K562 (cell line): ENCODE measurements at regions not wholly inside any gene's neighbourhood (a gene's known extent, or its start where the extent isn't known, plus 50 kb on each side); places are given as distances from the start of the nearest gene placed in this dataset.

ENCODE experiments used
- ATAC-seq: fragments of 200-7000 bp; cut with Tn5 transposase; 3 replicates; pipeline ENCODE4 v1.9.1; 2020; ENCODE audit warnings: moderate library complexity
- BruUV-seq: library from RNA; stranded (reverse); fragments of 400-500 nt; replicated peaks from 2 replicates; lab custom pipeline; 2021; lab: Mats Ljungman, UMichigan
- CTCF ChIA-PET: fragments of 300-600 bp; formaldehyde crosslinking; extraction: SDS; loops from one replicate; lab custom pipeline; 2021; ENCODE audit warnings: low intra/inter-chr PET ratio; lab: Yijun Ruan, JAX
- POLR2A ChIA-PET: fragments of 300-600, 350-650 bp; sonication (Branson Sonifier 250); formaldehyde crosslinking; extraction: SDS; loops from one replicate; lab custom pipeline; 2021; ENCODE audit warnings: antibody characterized with exemption, inconsistent platforms; lab: Yijun Ruan, JAX
- DNase-seq, 4 experiments: peaks; one replicate each; pipeline versions ENCODE4 v3.0.0 to v3.0.0-alpha.2; 2011 to 2018; ENCODE audit warnings: low spot score in 3 of 4, mixed read lengths in 3 of 4; ENCODE audit errors: extremely low read depth in 1 of 4
- FAIRE-seq: peaks from 2 replicates; lab custom pipeline; 2011; peaks lifted over from hg19 to GRCh38; lab: Jason Lieb, UNC
- H2AFZ ChIP-seq: 2 replicates; pipeline ENCODE4 v1.6.0; 2011; ENCODE audit warnings: low read depth, low read length, control low read depth, inconsistent platforms
- H3K27ac ChIP-seq: fragments of 200-600 bp; 3 replicates; pipeline ENCODE4 v1.8.0; 2011; ENCODE audit warnings: low read depth, mild to moderate bottlenecking, control low read depth, inconsistent platforms, low read length, moderate library complexity, mixed read lengths; ENCODE audit errors: extremely low read depth
- H3K27me3 ChIP-seq, 2 experiments: fragments of 300-600 bp in 1 of 2; 2 replicates in 1 of 2; 3 replicates in 1 of 2; pipeline versions ENCODE4 v1.6.0 to v1.8.0; 2011; ENCODE audit warnings: inconsistent platforms in 2 of 2, low read length in 2 of 2, mild to moderate bottlenecking in 1 of 2, mixed read lengths in 1 of 2, moderate library complexity in 1 of 2; ENCODE audit not compliant: control insufficient read depth in 2 of 2, insufficient read depth in 2 of 2
- H3K36me3 ChIP-seq: fragments of 300-600 bp; 3 replicates; pipeline ENCODE4 v1.8.0; 2011; ENCODE audit warnings: mild to moderate bottlenecking, low read length, inconsistent platforms; ENCODE audit not compliant: control insufficient read depth, insufficient read depth
- H3K4me1 ChIP-seq, 2 experiments: fragments of 200-600 bp in 1 of 2; replicated peaks in 1 of 2; 2 replicates in 1 of 2; 3 replicates in 1 of 2; pipeline versions ENCODE4 v1.5.1 to v1.8.0; 2011; ENCODE audit warnings: inconsistent platforms in 2 of 2, low read length in 2 of 2, mild to moderate bottlenecking in 1 of 2, mixed read lengths in 1 of 2, moderate library complexity in 1 of 2; ENCODE audit not compliant: control insufficient read depth in 2 of 2, insufficient read depth in 2 of 2
- H3K4me2 ChIP-seq: 2 replicates; pipeline ENCODE4 v1.6.1; 2011; ENCODE audit warnings: low read length, control low read depth, inconsistent platforms, mixed read lengths; ENCODE audit not compliant: insufficient read depth
- H3K4me3 ChIP-seq: fragments of 200-600 bp; sonication (generic), shearing (Covaris generic); 2 replicates; pipeline ENCODE4 v1.5.1; 2016; ENCODE audit warnings: control low read depth, inconsistent platforms
- H3K79me2 ChIP-seq: fragments of 200-600 bp; 3 replicates; pipeline ENCODE4 v1.8.0; 2011; ENCODE audit warnings: low read length, inconsistent platforms; ENCODE audit not compliant: control insufficient read depth, insufficient read depth
- H3K9ac ChIP-seq, 2 experiments: 2 replicates each; pipeline versions ENCODE4 v1.6.0 to v1.6.1; 2011; ENCODE audit warnings: low read depth in 2 of 2, low read length in 2 of 2, control low read depth in 1 of 2, inconsistent platforms in 1 of 2, mild to moderate bottlenecking in 1 of 2, mixed read lengths in 1 of 2; ENCODE audit not compliant: insufficient read depth in 1 of 2
- H3K9me1 ChIP-seq: one replicate; pipeline ENCODE4 v1.6.0; 2011; ENCODE audit warnings: inconsistent platforms, mild to moderate bottlenecking, low read length, moderate library complexity; ENCODE audit not compliant: control insufficient read depth, insufficient read depth
- H3K9me3 ChIP-seq: replicated peaks from 2 replicates; pipeline ENCODE4 v1.5.1; 2011; ENCODE audit warnings: low read depth, low read length, inconsistent platforms; ENCODE audit not compliant: control insufficient read depth, insufficient read depth
- H4K20me1 ChIP-seq: replicated peaks from 2 replicates; pipeline ENCODE4 v1.6.1; 2011; ENCODE audit warnings: low read length, inconsistent platforms, mixed read lengths; ENCODE audit not compliant: control insufficient read depth, insufficient read depth
- CHD4 ChIP-seq: fragments of 200-600 bp; sonication (generic); IDR thresholded peaks from 3 replicates; pipeline ENCODE4 v1.6.1; 2012; ENCODE audit warnings: low read depth, mild to moderate bottlenecking, mixed read lengths, low read length, inconsistent platforms; ENCODE audit not compliant: insufficient read depth, insufficient replicate concordance, poor library complexity, severe bottlenecking
- CREB1 ChIP-seq, 2 experiments: sonication (generic) in 1 of 2; formaldehyde crosslinking in 1 of 2; IDR thresholded peaks; 2 replicates each; pipeline versions ENCODE4 v1.6.1 to v1.8.0; 2012 to 2022; ENCODE audit warnings: inconsistent platforms in 1 of 2, mild to moderate bottlenecking in 1 of 2, missing genetic modification reagents in 1 of 2, moderate library complexity in 1 of 2
- FOXJ3 ChIP-seq: sonication (generic); formaldehyde crosslinking; IDR thresholded peaks from 2 replicates; pipeline ENCODE4 v1.4.0; 2020; ENCODE audit warnings: mild to moderate bottlenecking, missing genetic modification reagents
- GATAD2B ChIP-seq: fragments of 450-650 bp; IDR thresholded peaks from 2 replicates; pipeline ENCODE4 v1.6.1; 2017; ENCODE audit warnings: mild to moderate bottlenecking, borderline replicate concordance
- GTF2E2 ChIP-seq: fragments of 200-800 bp; sonication (Bioruptor generic); IDR thresholded peaks from 2 replicates; pipeline ENCODE4 v1.6.1; 2016; ENCODE audit warnings: missing genetic modification characterization, missing compliant biosample characterization
- HDGF ChIP-seq: fragments of 450-650 bp; IDR thresholded peaks from 2 replicates; pipeline ENCODE4 v1.6.1; 2016
- HNRNPUL1 ChIP-seq: fragments of 200-400 bp; formaldehyde crosslinking; IDR thresholded peaks from 2 replicates; pipeline ENCODE4 v1.6.1; 2017; ENCODE audit warnings: low read length
- MYNN ChIP-seq, 2 experiments: sonication (generic); formaldehyde crosslinking in 1 of 2; IDR thresholded peaks; 2 replicates each; pipeline versions ENCODE4 v1.5.0 to v1.6.1; 2016 to 2020; ENCODE audit warnings: antibody characterized with exemption in 1 of 2, missing genetic modification reagents in 1 of 2
- PRMT5 ChIP-seq: sonication (generic); formaldehyde crosslinking; IDR thresholded peaks from 2 replicates; pipeline ENCODE4 v1.5.0; 2020; ENCODE audit warnings: missing genetic modification reagents
- ZNF57 ChIP-seq: fragments of 450-650 bp; formaldehyde crosslinking; IDR thresholded peaks from 2 replicates; pipeline ENCODE4 v1.4.0; 2020; ENCODE audit warnings: mild to moderate bottlenecking, moderate library complexity
- WGBS: fragments of 100-300 bp; shearing (Covaris generic); methylation state at CpG from one replicate; pipeline ENCODE4 v1.1.6; 2016; ENCODE audit warnings: low coverage, mixed read lengths; ENCODE audit not compliant: insufficient coverage; ENCODE audit errors: missing lambda C conversion rate; 5-methylcytosine and 5-hydroxymethylcytosine counted together
- in situ Hi-C: fragments of 300-500 bp; cut with MboI; formaldehyde crosslinking; loops from 4 replicates; pipeline ENCODE4 v1.15.0; 2018; ENCODE audit warnings: inconsistent platforms, mixed read lengths
- intact Hi-C: fragments of 100-400 bp; cut with micrococcal nuclease; formaldehyde crosslinking; loops from 2 replicates; pipeline ENCODE4 v1.14.2; 2022
- TF ChIP-seq, protein P1 (sequence below), 2 experiments: IDR thresholded peaks; 2 replicates each; pipeline ENCODE4 v1.6.1; 2012; ENCODE audit warnings: improper control_type of control experiment in 2 of 2, low read depth in 2 of 2, low read length in 2 of 2, borderline replicate concordance in 1 of 2

DNA sequence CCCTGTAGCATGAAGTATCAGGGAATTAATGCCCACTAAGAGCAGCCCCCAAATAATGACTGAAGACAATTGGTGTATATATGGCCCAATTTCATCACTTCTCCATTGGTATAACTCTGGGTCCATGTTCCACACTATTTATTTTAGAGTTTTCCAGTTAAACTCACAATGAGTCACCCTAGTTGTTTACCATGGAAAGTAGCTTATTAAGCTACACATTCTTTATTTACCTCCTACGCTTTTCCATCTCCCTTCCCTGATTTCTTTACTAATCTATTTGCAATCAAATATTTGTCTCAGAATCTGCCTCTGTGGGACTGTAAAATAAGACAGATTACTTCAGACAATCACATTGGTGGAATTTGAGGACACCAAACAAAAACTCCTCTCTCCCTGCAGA lies 655.6 kb downstream of the SORCS1 start (continued):
- TF ChIP-seq MYNN (IDR thresholded peaks at IDR 0.05) (no peak), MYNN (CRISPR knock-in tag; IDR thresholded peaks at IDR 0.05) (no peak), CHD4 (no peak), GATAD2B (no peak), CREB1 (IDR thresholded peaks at IDR 0.05) (no peak), CREB1 (CRISPR knock-in tag; IDR thresholded peaks at IDR 0.05) (no peak), PRMT5 (CRISPR knock-in tag) (no peak), HDGF (no peak), FOXJ3 (no peak), HNRNPUL1 (no peak)

- TF ChIP-seq ZNF57 (no peak), GTF2E2 (tag) (no peak)
- TF ChIP-seq, protein P1, sequence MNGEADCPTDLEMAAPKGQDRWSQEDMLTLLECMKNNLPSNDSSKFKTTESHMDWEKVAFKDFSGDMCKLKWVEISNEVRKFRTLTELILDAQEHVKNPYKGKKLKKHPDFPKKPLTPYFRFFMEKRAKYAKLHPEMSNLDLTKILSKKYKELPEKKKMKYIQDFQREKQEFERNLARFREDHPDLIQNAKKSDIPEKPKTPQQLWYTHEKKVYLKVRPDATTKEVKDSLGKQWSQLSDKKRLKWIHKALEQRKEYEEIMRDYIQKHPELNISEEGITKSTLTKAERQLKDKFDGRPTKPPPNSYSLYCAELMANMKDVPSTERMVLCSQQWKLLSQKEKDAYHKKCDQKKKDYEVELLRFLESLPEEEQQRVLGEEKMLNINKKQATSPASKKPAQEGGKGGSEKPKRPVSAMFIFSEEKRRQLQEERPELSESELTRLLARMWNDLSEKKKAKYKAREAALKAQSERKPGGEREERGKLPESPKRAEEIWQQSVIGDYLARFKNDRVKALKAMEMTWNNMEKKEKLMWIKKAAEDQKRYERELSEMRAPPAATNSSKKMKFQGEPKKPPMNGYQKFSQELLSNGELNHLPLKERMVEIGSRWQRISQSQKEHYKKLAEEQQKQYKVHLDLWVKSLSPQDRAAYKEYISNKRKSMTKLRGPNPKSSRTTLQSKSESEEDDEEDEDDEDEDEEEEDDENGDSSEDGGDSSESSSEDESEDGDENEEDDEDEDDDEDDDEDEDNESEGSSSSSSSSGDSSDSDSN (IDR thresholded peaks at IDR 0.05; ENCODE audit: borderline replicate concordance in 1 of 2, low read depth in 2 of 2, low read length in 2 of 2) = no peak
- TF ChIP-seq, all 486 proteins: peak for 0
- Histone ChIP-seq H2AFZ (no peak overlapping the region), H3K27ac (no peak overlapping the region), H3K79me2 (no peaks in the 10 kb centered on the region), H3K4me3 (no peak overlapping the region), H3K9ac (no peak overlapping the region), H3K36me3 (no peaks in the 10 kb centered on the region), H3K9me1 (no peaks in the 10 kb centered on the region), H3K4me2 (no peak overlapping the region), H3K27me3 (no peaks in the 10 kb centered on the region), H3K4me1 (no peaks in the 10 kb centered on the region), H4K20me1 (no peaks in the 10 kb centered on the region), H3K9me3 (no peaks in the 10 kb centered on the region)
- WGBS = 0% methylated on average over 6 of the region's 6 CpGs
- POLR2A ChIA-PET = no interaction called here
- in situ Hi-C loops = no loop called here
- ATAC-seq (no peak), DNase-seq (no peak), FAIRE-seq (no peak)
- no TSS peak for BruUV-seq
- intact Hi-C loops = no loop called here
- CTCF ChIA-PET = no interaction called here
Measured at GRCh38 chr10:106506526-106507283, 657.8 kb downstream of the SORCS1 start.
